Activated CD8-positive, alpha-beta T cell treated with anti-CD3 and anti-CD28 coated beads, Interleukin-2, amount 10 ng/mL, durations not matched to agents 7 days and 5 days (primary cell): ENCODE measurements at regions not wholly inside any gene's neighbourhood (a gene's known extent, or its start where the extent isn't known, plus 50 kb on each side); places are given as distances from the start of the nearest gene placed in this dataset.
"Not testable (repeated sequence)": the region's sequence is repeated elsewhere in the genome, so short reads cannot be mapped to it uniquely, and the experiment has no call there.

Experiments used
- ATAC-seq: fragments of 150-1000 bp; cut with Tn5 transposase; one replicate; pipeline ENCODE4 v1.10.0; 2021; ENCODE audit warnings: moderate library complexity
- CTCF ChIA-PET: fragments of 350-600 bp; sonication (Branson Sonifier 250); formaldehyde crosslinking; loops from one replicate; lab custom pipeline; 2021; ENCODE audit warnings: antibody characterized with exemption; lab: Charles Lee
- POLR2A ChIA-PET: fragments of 350-600 bp; sonication (Branson Sonifier 250); formaldehyde crosslinking; loops from one replicate; lab custom pipeline; 2021; ENCODE audit warnings: antibody characterized with exemption; lab: Charles Lee
- DNase-seq: peaks from one replicate; pipeline ENCODE4 v3.0.0-alpha.2; 2020
- H3K27ac Mint-ChIP-seq: one replicate; pipeline ENCODE4 v1.8.0; 2021; ENCODE audit warnings: mild to moderate bottlenecking, mixed read lengths
- H3K27me3 Mint-ChIP-seq: one replicate; pipeline ENCODE4 v1.8.0; 2021; ENCODE audit warnings: low read depth, mixed read lengths
- H3K36me3 Mint-ChIP-seq: one replicate; pipeline ENCODE4 v1.8.0; 2021; ENCODE audit warnings: low read depth, mixed read lengths
- H3K4me1 Mint-ChIP-seq: one replicate; pipeline ENCODE4 v1.8.0; 2021; ENCODE audit warnings: low read depth, mixed read lengths
- H3K4me3 Mint-ChIP-seq: one replicate; pipeline ENCODE4 v1.8.0; 2021; ENCODE audit warnings: mild to moderate bottlenecking, mixed read lengths
- H3K9me3 Mint-ChIP-seq: one replicate; pipeline ENCODE4 v1.8.0; 2022; ENCODE audit warnings: mixed read lengths; ENCODE audit not compliant: insufficient read depth

DNA sequence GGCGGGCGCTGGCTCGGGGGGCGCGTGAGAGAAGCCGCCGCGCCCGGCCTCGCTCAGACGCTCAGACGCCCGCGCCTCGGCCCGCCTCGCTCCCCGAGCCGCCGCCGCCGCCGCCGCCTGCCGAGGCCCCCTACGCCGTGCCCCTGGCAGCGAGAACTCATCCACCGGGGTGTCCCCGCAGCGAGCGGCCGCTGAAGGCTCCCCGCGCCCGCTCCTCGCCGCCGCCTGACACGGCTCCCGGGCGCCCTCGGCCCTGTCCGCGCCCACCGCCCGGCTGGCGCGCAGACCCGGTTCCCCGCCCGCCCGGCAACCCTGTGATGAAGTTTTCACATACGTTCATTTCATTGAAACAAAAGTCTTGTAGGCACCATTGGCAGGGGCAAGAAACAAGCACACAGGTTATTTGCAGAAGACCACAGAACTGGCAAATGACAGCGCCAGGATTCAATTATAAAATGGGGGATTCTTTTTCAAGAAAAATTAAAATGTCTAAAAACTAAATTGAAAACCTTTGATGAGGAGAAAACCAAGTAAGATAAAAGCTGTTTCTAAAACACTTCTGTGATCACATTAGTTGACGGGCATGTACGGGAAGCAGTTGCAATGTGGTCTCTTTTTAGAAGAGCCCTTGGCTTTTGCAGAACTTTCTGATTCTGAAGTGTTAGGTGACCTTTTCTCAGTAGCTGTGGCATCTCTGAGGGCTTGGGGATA is 50.5 kb upstream of the TUBA3D start:
- ChIA-PET POLR2A (no interaction called here), CTCF (interaction anchor here (2.6 kb wide), 1 partner anchor 12 kb away, joined by 8 read pairs; no protein-coding TSS in a partner anchor)
- DNase-seq (no peak), ATAC-seq (peak; percentile 79)
- H3K27ac Mint-ChIP-seq = no peak overlapping the region
- H3K27me3 Mint-ChIP-seq = peaks cover 65% of the 10 kb centered on the region
- peak overlapping the region; percentile 13 for H3K4me3 Mint-ChIP-seq
- no peaks in the 10 kb centered on the region for H3K36me3 Mint-ChIP-seq
- no peaks in the 10 kb centered on the region for H3K9me3 Mint-ChIP-seq
- H3K4me1 Mint-ChIP-seq = peaks cover 9% of the 10 kb centered on the region

DNA sequence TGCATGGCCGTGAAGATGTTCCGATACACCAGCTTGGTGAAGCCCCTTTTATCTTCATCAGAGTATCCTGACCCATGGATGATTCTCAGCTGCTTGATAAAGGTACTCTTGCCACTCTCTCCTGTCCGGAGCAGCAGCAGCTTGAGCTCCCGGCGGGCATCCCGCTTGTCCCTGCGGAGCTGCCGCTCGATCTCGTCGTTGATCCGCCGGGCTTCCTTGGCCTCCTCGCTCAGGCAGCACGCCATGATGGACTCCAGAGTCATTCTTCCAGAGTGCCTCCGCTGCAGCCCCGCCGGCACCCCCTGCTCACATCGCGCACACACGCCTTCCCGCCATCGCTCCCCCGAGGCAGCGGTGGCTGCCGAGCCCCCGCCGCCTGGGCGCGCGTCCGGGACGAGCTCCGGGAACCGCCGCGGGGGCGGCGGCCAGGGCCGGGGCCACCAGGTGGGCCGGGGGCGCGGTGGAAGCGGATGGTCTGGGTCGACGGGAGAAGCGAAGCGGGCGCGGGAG is 51.3 kb upstream of the TUBA3D start:
- H3K36me3 Mint-ChIP-seq, H3K9me3 Mint-ChIP-seq, H3K4me3 Mint-ChIP-seq, H3K4me1 Mint-ChIP-seq, DNase-seq, H3K27ac Mint-ChIP-seq, POLR2A ChIA-PET: not testable (repeated sequence)
- ATAC-seq = peak; percentile 25
- peaks cover 62% of the 10 kb centered on the region for H3K27me3 Mint-ChIP-seq
- CTCF ChIA-PET = interaction anchor here (2.6 kb wide), 1 partner anchor 11 kb away, joined by 8 read pairs; no protein-coding TSS in a partner anchor

DNA sequence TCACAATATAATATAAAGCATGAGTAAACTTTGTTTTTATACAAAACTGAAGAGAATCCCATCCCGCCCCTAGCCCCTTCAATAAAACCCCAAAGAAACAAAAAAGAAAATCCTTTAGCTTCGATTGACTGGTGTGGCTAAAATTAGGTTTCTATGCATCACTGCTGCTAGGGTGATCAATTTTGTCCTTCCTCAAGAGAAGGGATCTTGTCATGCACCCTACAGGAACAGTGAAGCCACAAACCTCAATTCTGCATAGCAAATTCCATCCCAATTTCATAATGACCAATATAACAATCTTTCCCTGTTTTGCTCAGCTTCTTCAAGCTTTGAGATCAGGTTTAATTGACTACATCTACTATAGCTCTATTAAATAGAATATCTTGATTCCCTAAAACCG is 55.2 kb upstream of the TUBA3D start:
- DNase-seq, H3K9me3 Mint-ChIP-seq, H3K4me1 Mint-ChIP-seq, ATAC-seq, H3K27ac Mint-ChIP-seq, POLR2A ChIA-PET, H3K36me3 Mint-ChIP-seq, H3K4me3 Mint-ChIP-seq: not testable (repeated sequence)
- CTCF ChIA-PET = interaction anchor here (2.0 kb wide), 1 partner anchor 252 kb away, joined by 6 read pairs; no protein-coding TSS in a partner anchor
- H3K27me3 Mint-ChIP-seq = peaks cover 49% of the 10 kb centered on the region

DNA sequence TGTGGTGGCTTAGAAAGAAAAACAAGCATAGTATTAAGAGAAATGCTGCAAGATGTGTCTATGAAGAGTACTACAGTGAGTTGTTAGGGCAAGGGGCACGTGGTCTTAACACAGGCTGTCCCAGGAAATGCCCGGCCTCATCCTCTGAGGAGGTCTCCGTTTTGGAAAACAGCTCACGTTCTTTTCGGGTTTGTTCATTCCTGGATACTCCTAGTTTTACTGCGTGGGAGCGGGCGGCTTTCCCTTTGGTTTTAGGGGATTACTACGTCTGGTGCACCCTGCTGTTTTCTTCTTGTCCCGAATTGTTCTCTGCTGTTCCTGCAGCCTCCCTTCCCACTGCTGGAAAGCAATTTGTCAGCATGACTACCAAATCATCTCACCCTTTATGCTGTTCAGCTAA is 55.5 kb upstream of the RAB6D start:
- DNase-seq (no peak), ATAC-seq (no peak)
- H3K27me3 Mint-ChIP-seq = peaks cover 45% of the 10 kb centered on the region
- H3K36me3 Mint-ChIP-seq = no peaks in the 10 kb centered on the region
- CTCF ChIA-PET = interaction anchor here (2.0 kb wide), 1 partner anchor 253 kb away, joined by 6 read pairs; no protein-coding TSS in a partner anchor
- no peak overlapping the region for H3K4me3 Mint-ChIP-seq
- POLR2A ChIA-PET = no interaction called here
- no peaks in the 10 kb centered on the region for H3K4me1 Mint-ChIP-seq
- no peaks in the 10 kb centered on the region for H3K9me3 Mint-ChIP-seq
- H3K27ac Mint-ChIP-seq = no peak overlapping the region

DNA sequence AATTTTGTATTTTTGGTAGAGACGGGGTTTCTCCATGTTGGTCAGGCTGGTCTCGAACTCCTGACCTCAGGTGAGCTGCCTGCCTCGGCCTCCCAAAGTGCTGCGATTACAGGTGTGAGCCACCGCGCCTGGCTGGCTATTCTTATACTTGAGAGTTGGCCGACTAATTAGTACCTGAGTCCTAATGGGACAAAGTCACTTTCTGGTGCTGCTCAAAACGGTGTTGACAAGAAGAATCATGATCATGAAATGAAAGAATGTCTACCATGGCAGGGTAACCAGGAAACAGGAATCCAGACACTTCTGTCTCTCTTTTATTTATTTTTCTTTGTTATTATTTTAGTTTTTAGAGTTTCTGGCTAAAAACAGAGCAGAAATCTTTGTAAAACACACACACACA is 54.7 kb upstream of the RAB6D start:
- Mint-ChIP-seq H3K4me1 (no peaks in the 10 kb centered on the region), H3K27ac (no peak overlapping the region), H3K36me3 (no peaks in the 10 kb centered on the region), H3K9me3 (no peaks in the 10 kb centered on the region), H3K27me3 (peaks cover 37% of the 10 kb centered on the region), H3K4me3 (no peak overlapping the region)
- ChIA-PET POLR2A (no interaction called here), CTCF (no interaction called here)
- ATAC-seq = no peak
- no peak for DNase-seq

DNA sequence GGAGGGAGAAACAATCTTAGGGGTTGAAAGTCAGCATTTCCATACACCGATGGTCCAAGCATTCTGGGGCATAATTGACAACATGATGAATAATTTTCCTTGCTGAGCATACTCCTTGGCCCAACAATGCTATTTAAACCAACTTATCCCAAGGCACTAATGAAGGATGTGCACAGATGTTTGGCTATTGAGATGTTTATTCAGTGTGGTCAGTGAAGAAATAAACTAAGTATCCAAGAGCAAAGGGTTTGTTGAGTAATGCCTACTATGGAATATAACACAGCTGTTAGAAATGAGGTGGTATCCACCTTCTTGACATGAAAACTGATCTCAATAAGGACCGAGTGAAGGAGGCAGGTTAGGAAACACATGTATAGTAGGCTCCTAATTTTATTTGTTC is 53.9 kb upstream of the RAB6D start:
- CTCF ChIA-PET = interaction anchor here (1.5 kb wide), 1 partner anchor 255 kb away, joined by 10 read pairs; no protein-coding TSS in a partner anchor
- POLR2A ChIA-PET = no interaction called here
- Mint-ChIP-seq H3K27ac (no peak overlapping the region), H3K4me3 (no peak overlapping the region), H3K27me3 (peaks cover 34% of the 10 kb centered on the region), H3K4me1 (no peaks in the 10 kb centered on the region), H3K36me3 (no peaks in the 10 kb centered on the region), H3K9me3 (no peaks in the 10 kb centered on the region)
- ATAC-seq = no peak
- DNase-seq = no peak

DNA sequence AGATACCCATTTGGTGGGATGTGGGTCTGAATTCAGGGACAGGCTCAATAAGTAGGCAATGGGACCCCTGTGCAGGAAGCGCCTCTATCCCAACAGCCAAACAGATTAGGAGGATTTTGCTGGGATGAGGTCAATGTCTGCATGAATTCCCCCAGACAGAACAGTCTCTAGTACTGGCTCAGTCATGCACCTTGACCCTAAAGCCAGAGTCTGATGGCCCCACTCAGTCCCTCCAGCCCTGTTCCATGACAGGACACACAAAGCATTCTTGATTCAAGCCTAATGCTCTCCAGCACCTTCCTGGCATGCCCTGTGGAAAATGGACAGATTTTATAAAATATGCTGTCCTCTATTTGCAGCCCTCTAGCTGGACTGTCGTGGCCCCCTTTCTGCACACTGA is 49.8 kb upstream of the RAB6D start:
- H3K36me3 Mint-ChIP-seq = no peaks in the 10 kb centered on the region
- DNase-seq = no peak
- H3K27ac Mint-ChIP-seq = no peak overlapping the region
- no peak for ATAC-seq
- no peaks in the 10 kb centered on the region for H3K9me3 Mint-ChIP-seq
- H3K4me3 Mint-ChIP-seq = no peak overlapping the region
- peaks cover 21% of the 10 kb centered on the region for H3K27me3 Mint-ChIP-seq
- H3K4me1 Mint-ChIP-seq = peaks cover 4% of the 10 kb centered on the region
- ChIA-PET CTCF (interaction anchor here (0.6 to 2.0 kb wide), 13 partner anchors 9 to 389 kb away, joined by 3 to 36 read pairs (median 6); partner anchors contain the start of gene MZT2A), POLR2A (no interaction called here)
